Natural killer cell (primary cell): ENCODE measurements at regions not wholly inside any gene's neighbourhood (a gene's known extent, or its start where the extent isn't known, plus 50 kb on each side); places are given as distances from the start of the nearest gene placed in this dataset.

Source experiments
- ATAC-seq, 3 donors: fragments of 150-1000 bp in 2 of 3; fragments of 200-7000 bp in 1 of 3; cut with Tn5 transposase; 1 replicate in 1 of 3; 2 replicates in 2 of 3; pipeline ENCODE4 v1.10.0; 2021; ENCODE audit warnings: mild to moderate bottlenecking in 2 of 3, moderate library complexity in 2 of 3
- DNase-seq, 2 donors: peaks; one replicate each; pipeline versions ENCODE4 v3.0.0 to v3.0.0-alpha.2; 2013 to 2021; ENCODE audit warnings: mixed read lengths in 1 of 2
- H3K27ac ChIP-seq: one replicate; pipeline ENCODE4 v1.5.1; 2013; ENCODE audit warnings: mild to moderate bottlenecking, low read length
- H3K27me3 ChIP-seq: one replicate; pipeline ENCODE4 v1.6.1; 2013; ENCODE audit warnings: low read length; ENCODE audit not compliant: control insufficient read depth, insufficient read depth
- H3K36me3 ChIP-seq: one replicate; pipeline ENCODE4 v1.6.1; 2013; ENCODE audit warnings: low read length; ENCODE audit not compliant: control insufficient read depth, insufficient read depth
- H3K4me1 ChIP-seq: one replicate; pipeline ENCODE4 v1.6.1; 2013; ENCODE audit warnings: low read length; ENCODE audit not compliant: control insufficient read depth, insufficient read depth
- H3K4me3 ChIP-seq: one replicate; pipeline ENCODE4 v1.5.1; 2013; ENCODE audit warnings: low read length
- H3K9me3 ChIP-seq: one replicate; pipeline ENCODE4 v1.6.1; 2013; ENCODE audit warnings: low read length; ENCODE audit not compliant: control insufficient read depth, insufficient read depth
- H3K27ac Mint-ChIP-seq, 2 donors: one replicate each; pipeline ENCODE4 v1.8.0; 2022; ENCODE audit warnings: mild to moderate bottlenecking in 2 of 2, mixed read lengths in 2 of 2, moderate library complexity in 1 of 2
- H3K27me3 Mint-ChIP-seq, 2 donors: one replicate each; pipeline ENCODE4 v1.8.0; 2022; ENCODE audit warnings: low read depth in 2 of 2, mixed read lengths in 2 of 2
- H3K36me3 Mint-ChIP-seq: one replicate; pipeline ENCODE4 v1.8.0; 2022; ENCODE audit warnings: mixed read lengths
- H3K4me1 Mint-ChIP-seq, 2 donors: one replicate each; pipeline ENCODE4 v1.8.0; 2022; ENCODE audit warnings: mixed read lengths in 2 of 2
- H3K4me3 Mint-ChIP-seq: one replicate; pipeline ENCODE4 v1.8.0; 2022; ENCODE audit warnings: mild to moderate bottlenecking, moderate library complexity, mixed read lengths
- H3K9me3 Mint-ChIP-seq, 2 donors: one replicate each; pipeline ENCODE4 v1.8.0; 2022; ENCODE audit warnings: mixed read lengths in 2 of 2
- WGBS: methylation state at CpG from one replicate; pipeline ENCODE4 v1.1.7; 2013; ENCODE audit warnings: missing lambda C conversion rate; ENCODE audit not compliant: insufficient coverage; 5-methylcytosine and 5-hydroxymethylcytosine counted together
- intact Hi-C: fragments of 100-400 bp; cut with micrococcal nuclease; formaldehyde crosslinking; loops from one replicate; pipeline ENCODE4 v1.14.2; 2022
- TF ChIP-seq, protein P1 (sequence below): fragments of 200-600 bp; IDR thresholded peaks from one replicate; pipeline ENCODE4 v1.8.0; 2022; ENCODE audit warnings: antibody characterized with exemption

DNA sequence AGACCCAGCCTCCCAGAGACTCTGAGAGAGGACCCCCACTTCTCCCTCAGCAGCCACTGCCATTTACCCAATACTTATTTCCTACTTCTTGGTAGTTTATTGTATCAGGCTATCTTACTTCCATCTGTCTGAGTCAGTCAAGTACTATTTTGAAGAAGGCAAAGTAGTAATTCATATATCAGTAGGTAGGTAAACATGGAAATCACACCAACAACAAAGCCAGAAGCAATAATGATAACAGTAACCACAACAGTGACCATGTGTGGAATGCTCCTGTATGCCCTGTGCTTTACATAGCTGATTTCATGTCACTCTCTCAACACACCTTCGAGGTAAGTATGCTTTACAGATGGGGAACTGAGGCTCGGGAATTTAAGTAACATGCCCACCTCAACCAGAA lies 173.0 kb downstream of the BCL11A start:
- H3K27ac ChIP-seq: no peak overlapping the region
- no peak for DNase-seq
- H3K4me1 Mint-ChIP-seq: no peaks in the 10 kb centered on the region

DNA sequence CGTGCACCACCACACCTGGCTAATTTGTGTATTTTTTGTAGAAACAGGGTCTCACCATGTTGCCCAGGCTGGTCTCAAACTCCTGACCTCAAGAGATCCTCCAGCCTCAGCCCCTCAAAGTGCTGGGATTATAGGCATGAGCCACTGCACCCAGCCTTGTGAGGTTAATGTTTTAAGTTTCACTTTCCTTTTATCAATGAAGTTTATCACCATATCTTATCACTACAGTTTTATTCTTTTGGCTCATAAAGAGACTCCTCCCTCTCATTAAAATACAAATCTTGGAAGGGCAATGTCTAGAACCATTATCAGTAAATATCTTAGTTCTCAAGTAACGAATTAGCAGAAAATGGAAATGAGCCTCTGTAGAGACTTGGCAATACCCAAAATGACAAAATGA lies 173.8 kb downstream of the BCL11A start:
- 100% methylated on average over 1 of the region's 2 CpGs for WGBS
- Histone ChIP-seq H3K27ac (no peak overlapping the region), H3K9me3 (no peaks in the 10 kb centered on the region), H3K4me1 (no peaks in the 10 kb centered on the region), H3K4me3 (no peak overlapping the region), H3K36me3 (no peaks in the 10 kb centered on the region), H3K27me3 (no peaks in the 10 kb centered on the region)
- intact Hi-C loops: no loop called here
- Mint-ChIP-seq H3K36me3 (no peaks in the 10 kb centered on the region), H3K4me3 (no peak overlapping the region), H3K27me3 (peaks cover 8% of the 10 kb centered on the region in 2 donors), H3K4me1 (no peaks in the 10 kb centered on the region), H3K27ac (no peak overlapping the region), H3K9me3 (no peaks in the 10 kb centered on the region)
- no peak for DNase-seq
- no peak for ATAC-seq
- TF ChIP-seq, protein P1, sequence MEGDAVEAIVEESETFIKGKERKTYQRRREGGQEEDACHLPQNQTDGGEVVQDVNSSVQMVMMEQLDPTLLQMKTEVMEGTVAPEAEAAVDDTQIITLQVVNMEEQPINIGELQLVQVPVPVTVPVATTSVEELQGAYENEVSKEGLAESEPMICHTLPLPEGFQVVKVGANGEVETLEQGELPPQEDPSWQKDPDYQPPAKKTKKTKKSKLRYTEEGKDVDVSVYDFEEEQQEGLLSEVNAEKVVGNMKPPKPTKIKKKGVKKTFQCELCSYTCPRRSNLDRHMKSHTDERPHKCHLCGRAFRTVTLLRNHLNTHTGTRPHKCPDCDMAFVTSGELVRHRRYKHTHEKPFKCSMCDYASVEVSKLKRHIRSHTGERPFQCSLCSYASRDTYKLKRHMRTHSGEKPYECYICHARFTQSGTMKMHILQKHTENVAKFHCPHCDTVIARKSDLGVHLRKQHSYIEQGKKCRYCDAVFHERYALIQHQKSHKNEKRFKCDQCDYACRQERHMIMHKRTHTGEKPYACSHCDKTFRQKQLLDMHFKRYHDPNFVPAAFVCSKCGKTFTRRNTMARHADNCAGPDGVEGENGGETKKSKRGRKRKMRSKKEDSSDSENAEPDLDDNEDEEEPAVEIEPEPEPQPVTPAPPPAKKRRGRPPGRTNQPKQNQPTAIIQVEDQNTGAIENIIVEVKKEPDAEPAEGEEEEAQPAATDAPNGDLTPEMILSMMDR: no peak

More for the DNA sequence above, 173.0 kb downstream of the BCL11A start:
- Histone ChIP-seq H3K27me3 (no peaks in the 10 kb centered on the region), H3K36me3 (no peaks in the 10 kb centered on the region), H3K4me1 (no peaks in the 10 kb centered on the region), H3K4me3 (no peak overlapping the region), H3K9me3 (no peaks in the 10 kb centered on the region)
- intact Hi-C loops: no loop called here
- no peak overlapping the region for H3K4me3 Mint-ChIP-seq
- WGBS: 80% methylated on average over 2 of the region's 2 CpGs
- TF ChIP-seq, protein P1: no peak
- no peaks in the 10 kb centered on the region for H3K36me3 Mint-ChIP-seq
- H3K27me3 Mint-ChIP-seq: peaks cover 8 to 11% of the 10 kb centered on the region in 2 donors
- H3K9me3 Mint-ChIP-seq: no peaks in the 10 kb centered on the region
- H3K27ac Mint-ChIP-seq: no peak overlapping the region
- no peak for ATAC-seq

DNA sequence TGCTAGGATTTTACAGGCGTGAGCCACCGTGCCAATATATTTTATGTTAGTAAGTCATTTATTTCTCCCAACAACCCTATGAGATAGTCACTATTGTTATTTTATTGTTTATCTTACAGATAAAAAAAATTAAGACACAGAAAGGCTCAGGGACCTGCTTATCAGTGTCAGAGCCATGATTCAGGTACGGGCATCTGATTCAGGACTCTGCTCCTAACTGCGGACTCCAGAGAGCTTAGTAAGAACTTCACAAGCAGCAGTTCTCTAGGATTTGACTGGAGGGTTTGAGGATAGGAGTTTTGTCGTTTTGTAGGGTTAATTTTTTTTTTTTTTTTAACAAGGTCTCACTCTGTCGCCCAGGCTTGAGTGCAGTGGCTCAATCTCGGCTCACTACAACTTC lies 174.2 kb downstream of the BCL11A start:
- Histone ChIP-seq H3K27me3 (no peaks in the 10 kb centered on the region), H3K36me3 (no peaks in the 10 kb centered on the region), H3K4me3 (no peak overlapping the region), H3K27ac (no peak overlapping the region), H3K4me1 (no peaks in the 10 kb centered on the region), H3K9me3 (no peaks in the 10 kb centered on the region)
- DNase-seq (no peak), ATAC-seq (no peak)
- Mint-ChIP-seq H3K4me3 (no peak overlapping the region), H3K4me1 (no peaks in the 10 kb centered on the region), H3K27me3 (peaks cover 8% of the 10 kb centered on the region in 2 donors), H3K9me3 (no peaks in the 10 kb centered on the region), H3K36me3 (no peaks in the 10 kb centered on the region), H3K27ac (no peak overlapping the region)
- 91% methylated on average over 5 of the region's 7 CpGs for WGBS
- intact Hi-C loops: no loop called here
- TF ChIP-seq, protein P1: no peak

DNA sequence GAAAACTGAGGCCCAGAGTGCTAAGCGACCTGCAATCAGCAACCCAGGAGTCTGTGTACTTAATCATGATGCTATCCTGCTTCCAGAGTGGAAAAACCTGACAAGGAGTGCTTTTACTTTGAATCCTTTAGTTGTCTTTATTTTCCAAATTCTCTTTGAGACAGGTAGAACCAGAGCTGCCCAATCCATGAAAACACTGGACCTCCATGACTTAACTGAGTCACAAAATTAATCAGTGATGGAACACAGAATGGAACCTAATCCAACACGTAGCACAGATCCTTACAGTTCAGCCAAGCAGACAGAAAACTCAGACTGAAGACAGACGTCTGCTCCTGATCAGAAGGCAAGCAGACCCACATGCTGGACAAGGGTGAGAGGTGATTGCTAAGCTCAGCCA lies 175.6 kb downstream of the BCL11A start:
- Histone ChIP-seq H3K4me1 (no peaks in the 10 kb centered on the region), H3K9me3 (no peaks in the 10 kb centered on the region), H3K4me3 (no peak overlapping the region), H3K36me3 (no peaks in the 10 kb centered on the region), H3K27me3 (no peaks in the 10 kb centered on the region), H3K27ac (no peak overlapping the region)
- intact Hi-C loops: no loop called here
- Mint-ChIP-seq H3K9me3 (no peaks in the 10 kb centered on the region), H3K27me3 (peaks cover 0 to 6% of the 10 kb centered on the region in 2 donors), H3K4me1 (no peaks in the 10 kb centered on the region), H3K36me3 (no peaks in the 10 kb centered on the region), H3K27ac (no peak overlapping the region), H3K4me3 (no peak overlapping the region)
- TF ChIP-seq, protein P1: no peak
- ATAC-seq (no peak), DNase-seq (no peak)
- 83% methylated on average over 3 of the region's 3 CpGs for WGBS
